OCI-LY1 (cell line): ENCODE measurements at regions not wholly inside any gene's neighbourhood (a gene's known extent, or its start where the extent isn't known, plus 50 kb on each side); places are given as distances from the start of the nearest gene placed in this dataset.

ENCODE experiments used
- H2AFZ ChIP-seq: fragments of 200-600 bp; sonication (generic), shearing (Covaris generic); 2 replicates; pipeline ENCODE4 v1.6.0; 2014; ENCODE audit warnings: antibody characterized with exemption, mild to moderate bottlenecking, low read length
- H3F3A ChIP-seq: fragments of 200-600 bp; sonication (generic), shearing (Covaris generic); 2 replicates; pipeline ENCODE4 v1.6.0; 2014; ENCODE audit warnings: mild to moderate bottlenecking, antibody characterized with exemption, low read length, moderate library complexity; ENCODE audit not compliant: insufficient read depth
- H3K27ac ChIP-seq: fragments of 200-600 bp; sonication (generic); 2 replicates; pipeline ENCODE4 v1.5.1; 2014; ENCODE audit warnings: low read length, mixed run types, mild to moderate bottlenecking, low read depth; ENCODE audit not compliant: poor library complexity, severe bottlenecking
- H3K27me3 ChIP-seq: fragments of 200-600 bp; sonication (generic); 2 replicates; pipeline ENCODE4 v1.6.0; 2014; ENCODE audit warnings: antibody characterized with exemption, mild to moderate bottlenecking, low read length, moderate library complexity; ENCODE audit not compliant: insufficient read depth
- H3K36me3 ChIP-seq: fragments of 200-600 bp; sonication (generic); 2 replicates; pipeline ENCODE4 v1.6.1; 2014; ENCODE audit warnings: mild to moderate bottlenecking, antibody characterized with exemption, low read length, moderate library complexity, mixed read lengths; ENCODE audit not compliant: insufficient read depth
- H3K4me1 ChIP-seq: fragments of 200-600 bp; sonication (generic); 2 replicates; pipeline ENCODE4 v1.5.1; 2014; ENCODE audit warnings: mild to moderate bottlenecking, low read length, moderate library complexity; ENCODE audit not compliant: insufficient read depth, severe bottlenecking
- H3K4me2 ChIP-seq: fragments of 200-600 bp; sonication (generic), shearing (Covaris generic); 2 replicates; pipeline ENCODE4 v1.6.1; 2014; ENCODE audit warnings: low read length
- H3K4me3 ChIP-seq: fragments of 200-600 bp; sonication (generic); 2 replicates; pipeline ENCODE4 v1.5.1; 2014; ENCODE audit warnings: low read length, low read depth, mild to moderate bottlenecking, mixed read lengths; ENCODE audit not compliant: poor library complexity, severe bottlenecking
- H3K79me2 ChIP-seq: fragments of 200-600 bp; shearing (Covaris generic); 2 replicates; pipeline ENCODE4 v1.6.1; 2016; ENCODE audit warnings: mixed run types, low read length, mixed read lengths; ENCODE audit not compliant: insufficient read depth
- H3K9ac ChIP-seq: fragments of 200-600 bp; sonication (generic), shearing (Covaris generic); 2 replicates; pipeline ENCODE4 v1.6.1; 2014; ENCODE audit warnings: mild to moderate bottlenecking, low read length, mixed read lengths
- H3K9me2 ChIP-seq: fragments of 200-600 bp; sonication (generic), shearing (Covaris generic); 2 replicates; pipeline ENCODE4 v1.6.1; 2014; ENCODE audit warnings: low read depth, mild to moderate bottlenecking, low read length, mixed read lengths
- H3K9me3 ChIP-seq: fragments of 200-600 bp; shearing (Covaris generic); 2 replicates; pipeline ENCODE4 v1.6.1; 2014; ENCODE audit warnings: low read length, mixed read lengths
- H4K20me1 ChIP-seq: fragments of 200-600 bp; sonication (generic), shearing (Covaris generic); 2 replicates; pipeline ENCODE4 v1.6.0; 2016; ENCODE audit warnings: mild to moderate bottlenecking, low read length; ENCODE audit not compliant: insufficient read depth
- CTCF ChIP-seq: fragments of 200-600 bp; sonication (generic), shearing (Covaris generic); IDR thresholded peaks from 2 replicates; pipeline ENCODE4 v1.5.1; 2017; ENCODE audit warnings: mild to moderate bottlenecking, antibody characterized with exemption, low read length, moderate library complexity, mixed read lengths
- EZH2 ChIP-seq: fragments of 200-600 bp; sonication (generic), shearing (Covaris generic); IDR thresholded peaks from 2 replicates; pipeline ENCODE4 v1.8.0; 2017; ENCODE audit warnings: borderline replicate concordance, mixed run types, mild to moderate bottlenecking, antibody characterized with exemption, low read length, moderate library complexity, mixed read lengths

GRCh38 chr9:82558346-82558745 lies 504.6 kb downstream of the RASEF start:
- Histone ChIP-seq H3K4me2 (no peak overlapping the region), H3K36me3 (no peaks in the 10 kb centered on the region), H3K9me2 (no peaks in the 10 kb centered on the region), H3K79me2 (no peaks in the 10 kb centered on the region), H3K9ac (no peak overlapping the region), H3K4me3 (no peak overlapping the region), H2AFZ (no peak overlapping the region), H3K27me3 (no peaks in the 10 kb centered on the region), H3F3A (no peaks in the 10 kb centered on the region), H3K4me1 (no peaks in the 10 kb centered on the region), H3K27ac (no peak overlapping the region), H4K20me1 (no peaks in the 10 kb centered on the region), H3K9me3 (no peaks in the 10 kb centered on the region)
- TF ChIP-seq EZH2 (no peak), CTCF (no peak)

DNA sequence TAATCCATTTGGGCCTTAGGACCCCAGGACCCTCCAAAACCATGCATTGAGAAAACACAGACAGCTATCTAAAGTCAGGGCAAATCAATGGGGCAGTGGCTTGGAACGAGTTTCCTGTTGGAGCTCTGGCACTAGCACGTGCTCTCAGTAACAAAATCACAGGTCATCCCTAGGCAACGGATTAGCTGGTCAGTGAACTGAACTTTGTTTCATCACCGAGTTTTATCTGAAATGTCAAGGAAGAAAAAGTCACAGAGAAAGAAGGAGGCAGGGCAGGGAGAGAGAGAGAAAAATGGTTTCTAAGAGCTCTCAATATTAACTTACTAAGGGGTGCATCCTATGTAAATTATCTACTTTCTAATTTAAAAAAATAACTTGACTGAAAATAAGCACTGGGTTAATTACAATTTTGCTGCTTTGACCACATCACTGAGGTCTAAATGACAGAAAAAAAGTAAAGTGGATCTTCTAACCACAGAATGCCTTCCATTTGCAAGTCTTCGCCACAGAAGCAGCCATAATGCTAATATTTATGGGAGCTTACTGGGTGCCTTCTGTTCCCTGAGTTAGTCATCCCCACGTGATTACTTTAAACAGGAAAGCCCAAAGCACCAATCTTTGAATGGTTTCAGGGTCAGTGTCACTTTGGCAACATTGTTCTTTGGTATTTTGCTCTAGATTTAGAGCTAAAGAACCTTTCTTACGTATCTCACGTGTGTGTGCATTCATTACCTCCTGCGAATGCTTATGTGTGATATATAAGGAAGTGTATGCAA lies 503.9 kb downstream of the RASEF start:
- H3K9ac ChIP-seq, result no peak overlapping the region
- H3K9me3 ChIP-seq, result no peaks in the 10 kb centered on the region
- H3K27me3 ChIP-seq, result no peaks in the 10 kb centered on the region
- H3K36me3 ChIP-seq, result no peaks in the 10 kb centered on the region
- H3K4me3 ChIP-seq, result no peak overlapping the region
- H3K4me2 ChIP-seq, result no peak overlapping the region
- TF ChIP-seq CTCF, result no peak
- TF ChIP-seq EZH2, result no peak
- H3F3A ChIP-seq, result no peaks in the 10 kb centered on the region
- no peaks in the 10 kb centered on the region for H3K4me1 ChIP-seq
- no peak overlapping the region for H2AFZ ChIP-seq
- no peak overlapping the region for H3K27ac ChIP-seq
- H4K20me1 ChIP-seq, result no peaks in the 10 kb centered on the region
- no peaks in the 10 kb centered on the region for H3K79me2 ChIP-seq
- no peaks in the 10 kb centered on the region for H3K9me2 ChIP-seq

DNA sequence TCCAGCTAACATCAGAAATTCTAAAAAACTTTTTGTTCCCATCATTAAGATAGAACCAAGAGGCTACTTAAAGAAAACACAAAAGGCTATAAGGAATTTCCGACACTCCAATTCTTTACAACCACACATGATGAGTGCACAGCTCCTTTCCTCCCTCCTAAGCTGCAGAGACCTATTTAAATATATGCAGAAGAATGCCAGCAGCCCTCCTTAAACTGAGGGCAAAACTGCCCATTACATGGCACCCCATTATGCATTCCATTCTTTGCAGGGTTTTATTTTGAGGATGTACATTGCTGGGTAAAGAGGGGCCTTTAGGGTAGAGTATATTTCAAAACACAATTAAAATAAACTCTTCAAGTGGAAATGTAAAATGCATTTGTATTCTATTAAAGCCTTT lies 502.9 kb downstream of the RASEF start:
- Histone ChIP-seq H3K9me2 (no peaks in the 10 kb centered on the region), H3K27me3 (no peaks in the 10 kb centered on the region), H3K4me2 (no peak overlapping the region), H3K36me3 (no peaks in the 10 kb centered on the region), H3K9ac (no peak overlapping the region), H3K79me2 (no peaks in the 10 kb centered on the region), H3K27ac (no peak overlapping the region), H3K4me1 (no peaks in the 10 kb centered on the region), H3F3A (no peaks in the 10 kb centered on the region), H3K4me3 (no peak overlapping the region), H3K9me3 (no peaks in the 10 kb centered on the region), H2AFZ (no peak overlapping the region), H4K20me1 (no peaks in the 10 kb centered on the region)
- TF ChIP-seq EZH2, result no peak
- TF ChIP-seq CTCF, result no peak
